H9 (cell line): ENCODE measurements at regions not wholly inside any gene's neighbourhood (a gene's known extent, or its start where the extent isn't known, plus 50 kb on each side); places are given as distances from the start of the nearest gene placed in this dataset.

Experiments used
- DNase-seq: peaks from one replicate; pipeline ENCODE4 v3.0.0-alpha.2; 2017
- H2AFZ ChIP-seq: one replicate; pipeline ENCODE4 v1.6.1; 2013; ENCODE audit warnings: mild to moderate bottlenecking, low read length, control low read depth, moderate library complexity
- H2AK5ac ChIP-seq: 2 replicates; pipeline ENCODE4 v1.6.1; 2013; ENCODE audit warnings: low read length, control low read depth, mixed read lengths; ENCODE audit not compliant: insufficient read length
- H2BK120ac ChIP-seq: one replicate; pipeline ENCODE4 v1.6.1; 2013; ENCODE audit warnings: low read depth, mild to moderate bottlenecking, low read length, control low read depth, inconsistent platforms; ENCODE audit not compliant: poor library complexity, severe bottlenecking
- H2BK12ac ChIP-seq: 2 replicates; pipeline ENCODE4 v1.6.1; 2013; ENCODE audit warnings: low read length, control low read depth, mixed read lengths, low read depth; ENCODE audit not compliant: insufficient read length
- H2BK15ac ChIP-seq: 2 replicates; pipeline ENCODE4 v1.6.1; 2013; ENCODE audit warnings: low read depth, low read length, control low read depth
- H2BK20ac ChIP-seq: one replicate; pipeline ENCODE4 v1.6.1; 2013; ENCODE audit warnings: low read depth, mild to moderate bottlenecking, low read length, control low read depth, inconsistent platforms; ENCODE audit not compliant: poor library complexity, severe bottlenecking
- H2BK5ac ChIP-seq: 2 replicates; pipeline ENCODE4 v1.6.1; 2013; ENCODE audit warnings: low read length, control low read depth, mixed read lengths; ENCODE audit not compliant: insufficient read length
- H3K14ac ChIP-seq: 2 replicates; pipeline ENCODE4 v1.6.1; 2013; ENCODE audit warnings: low read length, control low read depth; ENCODE audit not compliant: insufficient read depth
- H3K18ac ChIP-seq: 2 replicates; pipeline ENCODE4 v1.6.1; 2013; ENCODE audit warnings: low read depth, mild to moderate bottlenecking, mixed read lengths, low read length, control low read depth; ENCODE audit not compliant: insufficient read length
- H3K23ac ChIP-seq: 2 replicates; pipeline ENCODE4 v1.6.1; 2013; ENCODE audit warnings: low read length, control low read depth, mixed read lengths, low read depth; ENCODE audit not compliant: insufficient read length
- H3K23me2 ChIP-seq: 2 replicates; pipeline ENCODE4 v1.6.1; 2013; ENCODE audit warnings: low read depth, mild to moderate bottlenecking, mixed read lengths, low read length, control low read depth; ENCODE audit not compliant: insufficient read length, poor library complexity, severe bottlenecking
- H3K27ac ChIP-seq: 2 replicates; pipeline ENCODE4 v1.5.1; 2013; ENCODE audit warnings: low read length, control low read depth, mixed read lengths, low read depth; ENCODE audit not compliant: insufficient read length
- H3K27me3 ChIP-seq: 2 replicates; pipeline ENCODE4 v1.6.1; 2013; ENCODE audit warnings: low read length, control low read depth, inconsistent platforms; ENCODE audit not compliant: insufficient read depth
- H3K4ac ChIP-seq: 2 replicates; pipeline ENCODE4 v1.6.1; 2013; ENCODE audit warnings: low read depth, mild to moderate bottlenecking, control low read depth, inconsistent platforms, low read length, moderate library complexity
- H3K4me1 ChIP-seq: 2 replicates; pipeline ENCODE4 v1.6.1; 2013; ENCODE audit warnings: low read length, control low read depth, inconsistent platforms; ENCODE audit not compliant: insufficient read depth
- H3K4me2 ChIP-seq: 2 replicates; pipeline ENCODE4 v1.6.1; 2013; ENCODE audit warnings: low read length, control low read depth, mixed read lengths; ENCODE audit not compliant: insufficient read length, insufficient read depth
- H3K56ac ChIP-seq: 2 replicates; pipeline ENCODE4 v1.6.1; 2013; ENCODE audit warnings: low read depth, mild to moderate bottlenecking, mixed read lengths, low read length, control low read depth; ENCODE audit not compliant: insufficient read length
- H3K79me1 ChIP-seq: 2 replicates; pipeline ENCODE4 v1.6.1; 2013; ENCODE audit warnings: low read depth, mild to moderate bottlenecking, moderate library complexity, low read length, control low read depth, inconsistent platforms; ENCODE audit not compliant: insufficient read depth, poor library complexity, severe bottlenecking
- H3K79me2 ChIP-seq: 2 replicates; pipeline ENCODE4 v1.6.1; 2013; ENCODE audit warnings: low read length, control low read depth, inconsistent platforms; ENCODE audit not compliant: insufficient read depth
- H3K9ac ChIP-seq: 2 replicates; pipeline ENCODE4 v1.6.1; 2013; ENCODE audit warnings: low read length, control low read depth, mixed read lengths; ENCODE audit not compliant: insufficient read length; ENCODE audit errors: extremely low read depth
- H3K9me3 ChIP-seq: one replicate; pipeline ENCODE4 v1.6.1; 2013; ENCODE audit warnings: low read depth, low read length, inconsistent platforms; ENCODE audit not compliant: control insufficient read depth
- H3T11ph ChIP-seq: one replicate; pipeline ENCODE4 v1.6.1; 2013; ENCODE audit warnings: mild to moderate bottlenecking, low read length, control low read depth, inconsistent platforms
- H4K20me1 ChIP-seq: one replicate; pipeline ENCODE4 v1.6.1; 2013; ENCODE audit not compliant: control insufficient read depth, insufficient read length, insufficient read depth
- H4K5ac ChIP-seq: 2 replicates; pipeline ENCODE4 v1.6.1; 2013; ENCODE audit warnings: low read depth, mild to moderate bottlenecking, mixed read lengths, low read length, control low read depth; ENCODE audit not compliant: insufficient read length
- H4K8ac ChIP-seq: replicated peaks from 2 replicates; pipeline ENCODE4 v1.6.1; 2013; ENCODE audit warnings: low read length, control low read depth, mixed read lengths, low read depth; ENCODE audit not compliant: insufficient read length
- H4K91ac ChIP-seq: 2 replicates; pipeline ENCODE4 v1.6.1; 2013; ENCODE audit warnings: low read depth, mild to moderate bottlenecking, moderate library complexity, mixed read lengths, low read length, control low read depth; ENCODE audit not compliant: insufficient read length
- H3K27ac Mint-ChIP-seq, 3 experiments: 2 replicates in 2 of 3; 3 replicates in 1 of 3; pipeline ENCODE4 v1.8.0; 2020 to 2021; ENCODE audit warnings: mixed read lengths in 3 of 3, mild to moderate bottlenecking in 1 of 3, moderate library complexity in 1 of 3
- H3K27me3 Mint-ChIP-seq: 2 replicates; pipeline ENCODE4 v1.8.0; 2021; ENCODE audit warnings: low read depth, mild to moderate bottlenecking, moderate library complexity, mixed read lengths
- H3K36me3 Mint-ChIP-seq, 3 experiments: 2 replicates in 2 of 3; 3 replicates in 1 of 3; pipeline ENCODE4 v1.8.0; 2020 to 2021; ENCODE audit warnings: low read depth in 3 of 3, mixed read lengths in 3 of 3; ENCODE audit not compliant: insufficient read depth in 1 of 3
- H3K4me1 Mint-ChIP-seq, 2 experiments: 2 replicates each; pipeline ENCODE4 v1.8.0; 2020; ENCODE audit warnings: mixed read lengths in 2 of 2
- H3K4me3 Mint-ChIP-seq, 2 experiments: 2 replicates in 1 of 2; 3 replicates in 1 of 2; pipeline ENCODE4 v1.8.0; 2020 to 2021; ENCODE audit warnings: mild to moderate bottlenecking in 2 of 2, mixed read lengths in 2 of 2, moderate library complexity in 1 of 2
- H3K9me3 Mint-ChIP-seq, 2 experiments: 2 replicates in 1 of 2; 3 replicates in 1 of 2; pipeline ENCODE4 v1.8.0; 2020; ENCODE audit warnings: mild to moderate bottlenecking in 2 of 2, mixed read lengths in 2 of 2, moderate library complexity in 1 of 2
- WGBS: extraction: QIAGEN DNeasy Blood & Tissue Kit; methylation state at CpG from one replicate; pipeline ENCODE4 v1.1.7; 2013; ENCODE audit warnings: missing lambda C conversion rate, low lambda C conversion rate, mixed read lengths; ENCODE audit not compliant: insufficient read length; ENCODE audit errors: extremely low coverage; 5-methylcytosine and 5-hydroxymethylcytosine counted together
- TF ChIP-seq, protein P1 (sequence below): fragments of 200-600 bp; sonication (generic); conservative IDR thresholded peaks from 3 replicates; pipeline ENCODE4 v1.8.0; 2021; ENCODE audit warnings: antibody characterized with exemption, mild to moderate bottlenecking

DNA sequence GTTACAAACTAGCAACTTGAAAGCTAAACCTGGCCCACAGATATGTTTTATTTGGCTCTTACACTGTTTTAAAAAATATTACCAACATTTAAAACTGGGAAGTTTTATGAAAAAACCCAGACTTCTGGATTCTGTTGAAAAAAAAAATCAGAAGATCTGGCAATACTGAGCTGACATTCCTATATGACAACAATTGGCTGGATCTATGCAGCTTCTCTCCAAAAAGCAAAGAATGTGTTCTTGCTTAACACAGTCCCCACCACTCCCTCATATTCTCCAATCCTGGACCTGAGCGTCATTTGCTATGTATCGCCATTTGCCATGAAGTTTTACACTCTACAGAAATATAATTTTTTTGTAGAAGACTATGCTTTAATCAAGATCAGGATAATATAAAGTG is 859.6 kb downstream of the LTN1 start:
- H3K18ac ChIP-seq: no peak overlapping the region
- H3K27ac ChIP-seq: no peak overlapping the region
- H3K4me1 ChIP-seq: no peaks in the 10 kb centered on the region
- peaks cover 19% of the 10 kb centered on the region for H3K9me3 ChIP-seq
- no peaks in the 10 kb centered on the region for H3K79me1 ChIP-seq
- H2BK120ac ChIP-seq: no peak overlapping the region
- no peak overlapping the region for H3K14ac ChIP-seq
- H2AK5ac ChIP-seq: no peak overlapping the region
- no peaks in the 10 kb centered on the region for H3K79me2 ChIP-seq
- no peak overlapping the region for H4K8ac ChIP-seq
- Mint-ChIP-seq H3K27ac (no peak overlapping the region), H3K36me3 (peaks cover 10 to 33% (median 19%) of the 10 kb centered on the region in 3 experiments; a peak in 5 of 7 replicates), H3K9me3 (peaks cover 30 to 32% of the 10 kb centered on the region in 2 experiments; a peak in 4 of 5 replicates), H3K4me3 (no peak overlapping the region), H3K4me1 (no peaks in the 10 kb centered on the region), H3K27me3 (no peaks in the 10 kb centered on the region)
- no peaks in the 10 kb centered on the region for H3K23me2 ChIP-seq
- no peak overlapping the region for H3K4ac ChIP-seq
- H3K23ac ChIP-seq: no peak overlapping the region
- no peak overlapping the region for H2AFZ ChIP-seq
- H2BK15ac ChIP-seq: no peak overlapping the region
- H3K4me2 ChIP-seq: no peak overlapping the region
- H3T11ph ChIP-seq: no peak overlapping the region
- no peaks in the 10 kb centered on the region for H4K20me1 ChIP-seq
- no peak for DNase-seq
- no CpG with 5 or more reads among the region's 2 CpGs for WGBS
- TF ChIP-seq, protein P1, sequence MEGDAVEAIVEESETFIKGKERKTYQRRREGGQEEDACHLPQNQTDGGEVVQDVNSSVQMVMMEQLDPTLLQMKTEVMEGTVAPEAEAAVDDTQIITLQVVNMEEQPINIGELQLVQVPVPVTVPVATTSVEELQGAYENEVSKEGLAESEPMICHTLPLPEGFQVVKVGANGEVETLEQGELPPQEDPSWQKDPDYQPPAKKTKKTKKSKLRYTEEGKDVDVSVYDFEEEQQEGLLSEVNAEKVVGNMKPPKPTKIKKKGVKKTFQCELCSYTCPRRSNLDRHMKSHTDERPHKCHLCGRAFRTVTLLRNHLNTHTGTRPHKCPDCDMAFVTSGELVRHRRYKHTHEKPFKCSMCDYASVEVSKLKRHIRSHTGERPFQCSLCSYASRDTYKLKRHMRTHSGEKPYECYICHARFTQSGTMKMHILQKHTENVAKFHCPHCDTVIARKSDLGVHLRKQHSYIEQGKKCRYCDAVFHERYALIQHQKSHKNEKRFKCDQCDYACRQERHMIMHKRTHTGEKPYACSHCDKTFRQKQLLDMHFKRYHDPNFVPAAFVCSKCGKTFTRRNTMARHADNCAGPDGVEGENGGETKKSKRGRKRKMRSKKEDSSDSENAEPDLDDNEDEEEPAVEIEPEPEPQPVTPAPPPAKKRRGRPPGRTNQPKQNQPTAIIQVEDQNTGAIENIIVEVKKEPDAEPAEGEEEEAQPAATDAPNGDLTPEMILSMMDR: no peak
- no peak overlapping the region for H2BK20ac ChIP-seq
- no peak overlapping the region for H2BK12ac ChIP-seq
- H2BK5ac ChIP-seq: no peak overlapping the region
- no peak overlapping the region for H3K9ac ChIP-seq
- H3K56ac ChIP-seq: no peak overlapping the region
- no peak overlapping the region for H4K91ac ChIP-seq
- no peaks in the 10 kb centered on the region for H3K27me3 ChIP-seq
- H4K5ac ChIP-seq: no peak overlapping the region
